ENCODE measurements at regions not wholly inside any gene's neighbourhood (a gene's known extent, or its start where the extent isn't known, plus 50 kb on each side); places are given as distances from the start of the nearest gene placed in this dataset.

- no peak overlapping the region for H3K4me3 Mint-ChIP-seq
Observed at GRCh38 chr13:23105051-23105450, 75.7 kb upstream of the SGCG start.

GRCh38 chr13:23107665-23108064, 73.1 kb upstream of the SGCG start:
- peaks cover 0 to 3% (median 0%) of the 10 kb centered on the region in 3 donors for H3K9me3 ChIP-seq (ENCODE audit: control extremely low read depth in 1 of 3, control insufficient read depth in 2 of 3, insufficient read depth in 1 of 3, low read length in 2 of 3)
- no peak overlapping the region for H3K4me3 Mint-ChIP-seq
- TF ChIP-seq CTCF (IDR thresholded peaks at IDR 0.05): no peak
- TF ChIP-seq EZH2 (IDR thresholded peaks at IDR 0.05; ENCODE audit: borderline replicate concordance, insufficient read depth, low read depth, low read length, poor library complexity, severe bottlenecking): no peak
- no peak overlapping the region for H3K4me2 ChIP-seq (replicated peaks; ENCODE audit: low read depth, low read length, poor library complexity, severe bottlenecking)
- no peaks in the 10 kb centered on the region for H3K36me3 ChIP-seq (replicated peaks in 1 of 2; ENCODE audit: control extremely low read depth in 1 of 2, control insufficient read depth in 1 of 2, extremely low read depth in 1 of 2, insufficient read depth in 2 of 2, low read length in 1 of 2)
- no peak overlapping the region for H3K27ac ChIP-seq (ENCODE audit: low read length in 2 of 2)
- 100% methylated on average over 2 of the region's 7 CpGs for WGBS (ENCODE audit: insufficient coverage)
- H3K4me1 Mint-ChIP-seq: no peaks in the 10 kb centered on the region
- no peaks in the 10 kb centered on the region for H3K27me3 ChIP-seq (replicated peaks in 1 of 4; ENCODE audit: control extremely low read depth in 1 of 4, control insufficient read depth in 3 of 4, insufficient read depth in 4 of 4, low read length in 3 of 4)
- H3K79me2 ChIP-seq (ENCODE audit: control insufficient read depth, insufficient read depth, low read length): no peaks in the 10 kb centered on the region
- H4K20me1 ChIP-seq (ENCODE audit: control insufficient read depth, insufficient read depth, low read length, poor library complexity, severe bottlenecking): no peaks in the 10 kb centered on the region
- H2AFZ ChIP-seq (ENCODE audit: insufficient read depth, low read depth, low read length, poor library complexity, severe bottlenecking): no peak overlapping the region
- H3K4me3 ChIP-seq (ENCODE audit: control extremely low read depth in 1 of 5, extremely low read depth in 1 of 5, insufficient read depth in 1 of 5, low read depth in 2 of 5, low read length in 4 of 5): no peak overlapping the region
- ChIA-PET CTCF (no interaction called here), POLR2A (no interaction called here)
- no peak overlapping the region for H3K27ac Mint-ChIP-seq
- H3K9me3 Mint-ChIP-seq (ENCODE audit: insufficient read depth): no peaks in the 10 kb centered on the region
- intact Hi-C loops (cut with micrococcal nuclease): no loop called here
- no peak for DNase-seq
- no peaks in the 10 kb centered on the region for H3K27me3 Mint-ChIP-seq
- no peak overlapping the region for H3K9ac ChIP-seq (ENCODE audit: low read length)
- ATAC-seq (ENCODE audit: low read depth): no peak
- H3K4me1 ChIP-seq (ENCODE audit: control insufficient read depth in 2 of 2, insufficient read depth in 2 of 2, low read length in 2 of 2): no peaks in the 10 kb centered on the region

More at GRCh38 chr13:23105051-23105450, 75.7 kb upstream of the SGCG start:
- intact Hi-C loops (cut with micrococcal nuclease): no loop called here
- no peaks in the 10 kb centered on the region for H3K27me3 Mint-ChIP-seq
- no peak overlapping the region for H2AFZ ChIP-seq (ENCODE audit: insufficient read depth, low read depth, low read length, poor library complexity, severe bottlenecking)
- POLR2A ChIA-PET: no interaction called here
- no peak overlapping the region for H3K27ac ChIP-seq (ENCODE audit: low read length in 2 of 2)
- 94% methylated on average over 3 of the region's 3 CpGs for WGBS (ENCODE audit: insufficient coverage)
- DNase-seq (no peak), ATAC-seq (ENCODE audit: low read depth) (no peak)
- H3K9me3 Mint-ChIP-seq (ENCODE audit: insufficient read depth): peaks cover 1% of the 10 kb centered on the region
- H3K4me3 ChIP-seq (ENCODE audit: control extremely low read depth in 1 of 5, extremely low read depth in 1 of 5, insufficient read depth in 1 of 5, low read depth in 2 of 5, low read length in 4 of 5): no peak overlapping the region
- H3K27me3 ChIP-seq (replicated peaks in 1 of 4; ENCODE audit: control extremely low read depth in 1 of 4, control insufficient read depth in 3 of 4, insufficient read depth in 4 of 4, low read length in 3 of 4): no peaks in the 10 kb centered on the region
- H3K4me2 ChIP-seq (replicated peaks; ENCODE audit: low read depth, low read length, poor library complexity, severe bottlenecking): no peak overlapping the region
- H3K4me1 Mint-ChIP-seq: no peaks in the 10 kb centered on the region
- H3K9ac ChIP-seq (ENCODE audit: low read length): no peak overlapping the region
- TF ChIP-seq CTCF (IDR thresholded peaks at IDR 0.05) (no peak), EZH2 (IDR thresholded peaks at IDR 0.05; ENCODE audit: borderline replicate concordance, insufficient read depth, low read depth, low read length, poor library complexity, severe bottlenecking) (no peak)
- no peaks in the 10 kb centered on the region for H4K20me1 ChIP-seq (ENCODE audit: control insufficient read depth, insufficient read depth, low read length, poor library complexity, severe bottlenecking)
- CTCF ChIA-PET: no interaction called here
- H3K9me3 ChIP-seq (ENCODE audit: control extremely low read depth in 1 of 3, control insufficient read depth in 2 of 3, insufficient read depth in 1 of 3, low read length in 2 of 3): peaks cover 0 to 16% (median 0%) of the 10 kb centered on the region in 3 donors
- no peaks in the 10 kb centered on the region for H3K79me2 ChIP-seq (ENCODE audit: control insufficient read depth, insufficient read depth, low read length)
- no peaks in the 10 kb centered on the region for H3K4me1 ChIP-seq (ENCODE audit: control insufficient read depth in 2 of 2, insufficient read depth in 2 of 2, low read length in 2 of 2)
- no peaks in the 10 kb centered on the region for H3K36me3 ChIP-seq (replicated peaks in 1 of 2; ENCODE audit: control extremely low read depth in 1 of 2, control insufficient read depth in 1 of 2, extremely low read depth in 1 of 2, insufficient read depth in 2 of 2, low read length in 1 of 2)
- no peak overlapping the region for H3K27ac Mint-ChIP-seq

Measured in B cell (primary cell).